HTR-8/SVneo (cell line): ENCODE measurements at regions not wholly inside any gene's neighbourhood (a gene's known extent, or its start where the extent isn't known, plus 50 kb on each side); places are given as distances from the start of the nearest gene placed in this dataset.
"Not testable (repeated sequence)": the region's sequence is repeated elsewhere in the genome, so short reads cannot be mapped to it uniquely, and the experiment has no call there.

Source experiments
- DNase-seq: peaks from one replicate; pipeline ENCODE4 v3.0.0; 2011; ENCODE audit warnings: low spot score, mixed read lengths; ENCODE audit not compliant: insufficient read length
- FAIRE-seq: peaks from 2 replicates; lab custom pipeline; 2011; peaks lifted over from hg19 to GRCh38; lab: Jason Lieb, UNC

DNA sequence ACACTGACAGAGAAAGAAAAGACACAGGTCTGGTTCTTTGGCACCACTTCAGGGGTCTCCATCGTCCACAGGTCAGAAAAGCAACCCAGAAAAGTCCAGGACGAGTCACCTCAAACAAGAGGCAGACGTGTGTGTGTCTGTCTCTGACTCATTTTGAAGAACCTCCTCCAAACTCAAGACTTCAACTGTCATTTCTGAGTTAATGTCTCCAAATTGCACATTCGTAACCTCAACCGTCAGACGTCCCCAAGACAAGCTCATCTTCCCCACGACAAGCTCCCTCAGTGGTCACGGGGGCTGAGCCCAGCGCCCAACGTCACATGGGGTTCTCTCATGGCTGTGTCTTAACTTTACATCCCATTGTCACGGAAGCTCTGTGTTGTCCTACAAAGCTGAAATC, 70.2 kb upstream of the TNK2 start:
- FAIRE-seq, DNase-seq: not testable (repeated sequence)

GRCh38 chr3:195976876-195977275, 68.5 kb upstream of the TNK2 start:
- not testable (repeated sequence) for DNase-seq, FAIRE-seq

DNA sequence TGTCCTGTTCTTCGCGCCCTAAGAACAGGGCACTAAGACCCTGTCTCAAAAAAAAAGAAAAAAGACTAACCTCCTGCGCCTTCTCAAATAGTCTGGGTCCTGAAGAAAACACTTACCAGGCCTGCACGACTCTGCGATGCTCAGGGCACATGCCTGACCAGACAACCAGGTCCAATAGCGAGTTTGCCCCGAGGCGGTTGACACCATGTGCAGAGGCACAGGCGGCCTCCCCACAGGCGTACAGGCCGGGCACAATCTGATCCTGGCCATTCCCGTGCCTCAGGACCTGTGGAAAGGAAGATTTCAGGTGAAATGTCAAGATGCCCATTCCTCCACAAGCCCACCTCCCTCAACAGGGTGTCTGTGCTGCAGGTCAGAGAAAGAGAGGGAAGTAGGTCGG, 65.9 kb upstream of the TNK2 start:
- not testable (repeated sequence) for DNase-seq, FAIRE-seq

- not testable (repeated sequence) for FAIRE-seq, DNase-seq
These were observed 62.5 kb upstream of the TNK2 start for GRCh38 chr3:195970873-195971272.

- not testable (repeated sequence) for DNase-seq, FAIRE-seq
These were observed 61.8 kb upstream of the TNK2 start for GRCh38 chr3:195969838-195970776.

- DNase-seq, FAIRE-seq: not testable (repeated sequence)
These were observed 61.0 kb upstream of the TNK2 start for GRCh38 chr3:195969341-195969740.

DNA sequence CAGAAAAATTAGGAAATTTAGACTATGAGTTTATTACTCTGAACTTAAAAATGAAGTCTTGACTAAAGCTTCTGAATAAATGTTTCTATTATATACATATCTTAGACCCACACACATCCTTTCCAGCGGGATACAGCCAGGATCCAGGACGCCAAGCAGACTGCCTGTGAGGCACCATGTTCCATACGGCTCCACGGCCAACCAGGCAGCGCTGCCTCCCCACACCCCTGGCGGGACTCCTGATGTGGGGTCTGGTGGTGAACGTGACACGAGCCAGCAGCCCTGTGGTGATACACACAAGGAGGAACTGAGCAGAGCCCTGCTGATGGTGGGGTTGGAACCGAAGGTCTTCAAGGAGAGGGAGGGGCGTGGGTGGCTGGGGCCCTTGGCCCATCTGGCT, 59.8 kb upstream of the TNK2 start:
- not testable (repeated sequence) for FAIRE-seq, DNase-seq

GRCh38 chr3:195967387-195967720, 59.0 kb upstream of the TNK2 start:
- DNase-seq, FAIRE-seq: not testable (repeated sequence)

- not testable (repeated sequence) for FAIRE-seq, DNase-seq
These were observed 58.4 kb upstream of the TNK2 start for GRCh38 chr3:195966563-195967386.

- DNase-seq, FAIRE-seq: not testable (repeated sequence)
These were observed 56.9 kb upstream of the TNK2 start for GRCh38 chr3:195965217-195965616.

GRCh38 chr3:195964318-195965107, 56.2 kb upstream of the TNK2 start:
- FAIRE-seq, DNase-seq: not testable (repeated sequence)

- not testable (repeated sequence) for FAIRE-seq, DNase-seq
These were observed 53.9 kb upstream of the TNK2 start for GRCh38 chr3:195962222-195962621.

DNA sequence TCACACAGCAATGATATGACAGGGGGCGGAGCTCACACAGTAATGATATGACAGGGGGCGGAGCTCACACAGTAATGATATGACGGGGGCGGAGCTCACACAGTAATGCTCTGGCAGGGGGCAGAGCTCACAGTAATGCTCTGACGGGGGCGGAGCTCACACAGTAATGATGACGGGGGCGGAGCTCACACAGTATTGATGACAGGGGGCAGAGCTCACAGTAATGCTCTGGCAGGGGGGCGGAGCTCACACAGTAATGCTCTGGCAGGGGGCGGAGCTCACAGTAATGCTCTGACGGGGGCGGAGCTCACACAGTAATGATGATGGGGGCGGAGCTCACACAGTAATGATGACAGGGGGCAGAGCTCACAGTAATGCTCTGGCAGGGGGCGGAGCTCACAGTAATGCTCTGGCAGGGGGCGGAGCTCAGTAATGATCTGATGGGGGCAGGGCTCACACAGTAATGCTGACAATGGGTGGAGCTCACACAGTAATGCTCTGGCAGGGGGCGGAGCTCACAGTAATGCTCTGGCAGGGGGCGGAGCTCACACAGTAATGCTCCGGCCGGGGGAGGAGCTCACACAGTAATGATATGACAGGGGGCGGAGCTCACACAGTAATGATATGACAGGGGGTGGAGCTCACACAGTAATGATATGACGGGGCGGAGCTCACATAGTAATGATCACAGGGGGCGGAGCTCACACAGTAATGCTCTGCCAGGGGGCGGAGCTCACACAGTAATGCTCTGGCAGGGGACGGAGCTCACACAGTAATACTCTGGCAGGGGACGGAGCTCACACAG, 52.8 kb upstream of the TNK2 start:
- not testable (repeated sequence) for FAIRE-seq, DNase-seq

GRCh38 chr3:195960164-195960563, 51.8 kb upstream of the TNK2 start:
- FAIRE-seq, result not testable (repeated sequence)

GRCh38 chr3:195959367-195960157, 51.2 kb upstream of the TNK2 start:
- not testable (repeated sequence) for FAIRE-seq

More at GRCh38 chr3:195960164-195960563, 51.8 kb upstream of the TNK2 start:
- not testable (repeated sequence) for DNase-seq

GRCh38 chr3:195958736-195959135, 50.4 kb upstream of the TNK2 start:
- not testable (repeated sequence) for FAIRE-seq

More at GRCh38 chr3:195959367-195960157, 51.2 kb upstream of the TNK2 start:
- not testable (repeated sequence) for DNase-seq

More at GRCh38 chr3:195958736-195959135, 50.4 kb upstream of the TNK2 start:
- DNase-seq, result not testable (repeated sequence)
